ENCODE measurements at regions not wholly inside any gene's neighbourhood (a gene's known extent, or its start where the extent isn't known, plus 50 kb on each side); places are given as distances from the start of the nearest gene placed in this dataset.
"Not testable (repeated sequence)": the region's sequence is repeated elsewhere in the genome, so short reads cannot be mapped to it uniquely, and the experiment has no call there.

DNA sequence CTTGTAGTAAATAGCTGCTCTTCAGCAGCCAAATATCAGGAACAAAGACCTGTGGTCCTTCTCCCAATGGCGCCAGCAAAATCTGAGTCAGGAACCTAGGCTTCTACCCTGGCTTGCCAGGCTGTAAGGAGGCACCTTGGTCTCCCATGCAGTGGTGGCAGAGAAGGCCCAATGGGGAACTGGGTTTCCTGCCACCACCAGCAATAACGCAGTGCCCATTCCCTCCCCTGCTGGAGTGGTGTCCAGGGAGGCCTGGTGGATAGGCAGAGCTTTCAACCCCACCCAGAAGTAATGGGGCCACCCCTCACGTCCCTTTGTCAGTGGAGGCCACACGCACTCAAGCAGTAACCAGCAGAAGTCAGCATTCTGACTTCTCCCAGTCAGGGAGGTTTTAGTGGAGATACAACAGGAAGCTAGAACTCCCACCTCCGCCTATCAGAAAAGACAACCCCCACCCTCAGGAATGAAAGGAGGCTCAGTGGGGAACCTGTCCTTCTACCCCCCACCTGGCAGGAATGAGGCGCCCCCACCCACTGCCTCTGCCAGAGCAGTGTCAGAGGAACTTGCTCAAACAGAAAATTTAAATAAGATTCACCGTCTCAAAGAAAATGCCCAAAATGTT, 132.4 kb downstream of the COPS8 start:
- DNase-seq (ENCODE audit: low spot score) = no peak

- DNase-seq (ENCODE audit: low spot score) = no peak
Measured at GRCh38 chr2:237218756-237219155, 133.1 kb downstream of the COPS8 start.

- DNase-seq (ENCODE audit: low spot score) = no peak
Measured at GRCh38 chr2:237219826-237220225, 134.1 kb downstream of the COPS8 start.

DNA sequence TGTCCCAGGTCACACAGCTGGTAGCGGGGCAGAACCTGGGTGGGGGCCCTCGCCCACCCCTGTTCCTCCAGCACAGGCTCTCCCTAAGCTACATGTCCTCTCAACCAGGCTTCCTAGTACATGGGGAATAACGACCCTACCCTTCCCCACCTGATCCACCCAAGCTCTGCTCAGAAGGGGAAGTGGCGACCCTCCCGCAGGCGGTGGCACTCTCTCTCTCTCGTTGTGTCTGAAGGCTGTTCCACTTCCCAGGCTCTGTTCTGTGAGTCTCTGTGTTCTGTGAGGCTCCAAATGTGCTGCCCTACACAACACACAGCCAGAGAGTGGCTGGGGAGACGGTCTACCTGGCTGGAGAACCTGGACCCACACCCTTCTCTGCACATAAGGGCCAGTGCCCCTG, 135.8 kb downstream of the COPS8 start:
- DNase-seq (ENCODE audit: low spot score) = no peak

DNA sequence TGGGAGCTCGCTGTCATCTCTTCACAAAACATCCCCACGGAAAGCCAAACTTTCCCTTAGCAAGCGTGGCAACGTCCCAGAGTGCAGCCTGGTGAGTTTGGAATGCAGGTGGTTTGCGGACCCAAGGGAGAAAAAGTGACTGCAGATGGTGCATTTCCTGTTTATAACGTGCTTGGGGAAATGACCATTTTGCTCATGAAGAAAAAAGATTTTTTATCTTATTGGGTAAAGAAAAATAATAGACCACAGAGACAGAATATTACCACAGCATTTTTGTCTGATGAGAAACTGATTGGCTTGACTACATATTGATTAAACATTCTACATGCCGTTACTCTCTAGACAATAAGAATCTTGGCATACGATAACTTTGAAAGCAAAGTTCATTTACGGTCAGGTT, 136.5 kb downstream of the COPS8 start:
- no peak for DNase-seq (ENCODE audit: low spot score)

DNA sequence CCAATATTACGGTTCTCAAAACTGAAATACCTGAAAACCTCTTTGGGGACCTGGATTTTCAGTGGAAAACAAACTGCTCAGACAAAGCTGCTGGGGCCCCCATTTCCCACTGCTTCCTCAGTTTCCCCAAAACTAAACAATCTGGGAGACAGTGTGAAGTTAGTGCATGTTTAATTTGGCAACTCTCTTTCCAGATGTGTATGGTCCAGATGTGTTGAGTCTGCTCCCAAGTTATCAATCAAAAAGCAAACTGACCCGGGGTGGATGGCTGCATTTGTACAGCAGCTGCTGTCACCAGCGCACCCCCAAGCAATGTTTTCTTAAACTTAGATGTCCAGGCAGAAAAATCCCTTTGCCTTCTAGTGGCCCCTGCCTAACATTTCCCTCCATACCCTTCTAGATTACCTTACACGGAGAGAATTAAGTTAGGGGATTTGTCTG, 136.9 kb downstream of the COPS8 start:
- DNase-seq (ENCODE audit: low spot score) = no peak

DNA sequence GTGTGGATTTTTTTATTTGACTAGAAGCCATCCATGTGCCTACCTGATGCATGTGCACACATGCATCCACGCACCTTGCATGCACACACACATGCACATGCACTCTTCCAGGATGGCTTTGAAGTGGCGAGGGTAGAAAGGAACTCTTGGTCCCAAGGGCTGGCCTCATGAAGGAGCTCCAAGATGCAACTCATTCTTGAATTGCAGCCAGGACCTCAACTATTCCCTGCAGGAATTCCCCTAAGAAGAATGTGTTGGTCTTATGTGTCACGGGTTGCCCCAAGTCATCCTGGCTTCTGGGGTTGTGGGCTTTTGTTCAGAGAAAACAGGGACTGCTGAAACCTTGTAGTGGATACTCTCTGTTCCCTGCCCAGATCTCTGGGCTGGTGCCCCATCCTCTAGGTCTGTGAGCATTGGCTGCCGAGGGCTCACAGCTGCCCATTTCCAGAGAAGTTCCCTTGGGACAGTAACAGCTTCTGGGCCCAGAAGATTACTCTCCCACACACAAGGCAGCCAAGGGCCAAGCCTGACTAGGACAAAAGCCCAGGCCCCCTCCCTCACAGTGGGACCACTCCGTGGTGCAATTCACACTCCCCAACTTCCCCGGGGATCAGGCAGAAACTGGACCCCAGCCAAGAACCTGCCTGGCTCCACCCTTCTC, 137.6 kb downstream of the COPS8 start:
- DNase-seq (ENCODE audit: low spot score) = no peak

- no peak for DNase-seq (ENCODE audit: low spot score)
Measured at GRCh38 chr2:237227190-237227589, 141.5 kb downstream of the COPS8 start.

DNA sequence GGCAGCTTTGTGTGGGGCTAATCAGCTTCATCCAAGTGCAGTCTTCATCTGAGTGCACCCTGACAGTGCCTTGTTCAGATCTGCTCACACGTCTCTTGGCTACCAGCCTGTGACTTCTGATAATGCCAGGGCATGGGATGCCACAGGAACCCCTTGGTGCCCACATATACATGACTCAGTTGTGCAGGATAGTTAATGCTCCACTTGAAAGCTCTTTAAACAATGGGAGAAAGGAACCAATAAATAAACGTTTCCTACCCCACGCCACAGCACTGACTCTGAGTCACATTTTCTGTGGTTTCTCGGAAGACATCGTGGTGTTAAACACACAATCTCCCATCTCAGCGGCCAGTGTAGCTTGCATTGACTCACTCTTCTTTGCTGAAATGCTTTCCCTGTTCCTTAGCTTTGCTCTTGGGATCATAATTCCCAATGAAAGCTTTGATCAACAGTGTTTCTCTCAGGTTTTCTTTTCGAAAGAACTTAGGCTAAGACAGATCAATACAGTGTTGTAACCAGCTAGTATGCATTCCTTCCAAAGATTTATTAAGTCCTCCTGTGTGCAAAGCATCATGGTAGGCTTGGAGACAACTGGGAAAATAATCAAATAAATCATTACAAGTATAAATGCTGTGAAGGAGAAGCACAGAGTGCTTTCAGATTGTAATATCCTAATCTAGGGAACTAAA, 142.0 kb downstream of the COPS8 start:
- DNase-seq (ENCODE audit: low spot score) = no peak

GRCh38 chr2:237228281-237228625, 142.6 kb downstream of the COPS8 start:
- no peak for DNase-seq (ENCODE audit: low spot score)

GRCh38 chr2:237229905-237230304, 144.2 kb downstream of the COPS8 start:
- no peak for DNase-seq (ENCODE audit: low spot score)

DNA sequence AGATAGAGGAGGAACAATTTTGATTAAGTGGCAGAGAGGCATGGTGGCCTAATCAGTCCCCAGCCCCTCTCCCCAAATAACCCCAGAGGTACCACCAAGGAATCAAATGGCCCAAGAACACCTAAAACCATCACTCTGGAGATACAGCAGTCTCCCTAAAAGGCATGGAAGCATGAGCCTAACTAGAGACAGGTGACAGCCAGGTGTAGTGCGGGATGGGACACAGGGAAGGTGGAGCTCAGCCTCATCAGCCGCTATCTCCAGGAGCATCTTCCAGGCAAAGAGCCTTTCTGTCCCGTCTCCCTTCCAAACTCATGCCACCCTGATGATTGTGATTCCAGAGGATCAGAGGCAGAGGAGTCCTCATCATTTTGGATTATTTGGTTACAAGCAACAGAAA, 144.7 kb downstream of the COPS8 start:
- no peak for DNase-seq (ENCODE audit: low spot score)

DNA sequence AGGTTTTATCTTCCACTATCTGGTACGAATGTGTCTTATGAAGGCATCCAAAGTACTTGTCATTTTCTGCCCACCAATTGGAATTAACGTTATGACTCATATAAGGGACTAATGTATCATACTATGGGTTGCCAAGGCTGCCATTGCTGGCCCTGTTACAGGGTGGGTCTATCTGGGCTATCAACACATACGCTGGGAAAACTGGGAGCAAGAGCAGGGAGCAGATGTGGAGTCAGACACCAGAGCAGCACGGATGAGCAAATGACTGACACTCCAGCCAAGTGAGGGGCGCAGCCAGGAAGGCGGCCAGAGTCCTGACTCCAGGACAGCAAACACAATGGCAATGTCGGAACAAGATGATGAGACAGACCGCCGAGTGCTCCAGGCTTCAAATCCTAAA, 145.9 kb downstream of the COPS8 start:
- DNase-seq (ENCODE audit: low spot score) = no peak

- DNase-seq (ENCODE audit: low spot score) = no peak
Measured at GRCh38 chr2:237232166-237232565, 146.5 kb downstream of the COPS8 start.

GRCh38 chr2:237234268-237234667, 148.6 kb downstream of the COPS8 start:
- DNase-seq (ENCODE audit: low spot score) = no peak

DNA sequence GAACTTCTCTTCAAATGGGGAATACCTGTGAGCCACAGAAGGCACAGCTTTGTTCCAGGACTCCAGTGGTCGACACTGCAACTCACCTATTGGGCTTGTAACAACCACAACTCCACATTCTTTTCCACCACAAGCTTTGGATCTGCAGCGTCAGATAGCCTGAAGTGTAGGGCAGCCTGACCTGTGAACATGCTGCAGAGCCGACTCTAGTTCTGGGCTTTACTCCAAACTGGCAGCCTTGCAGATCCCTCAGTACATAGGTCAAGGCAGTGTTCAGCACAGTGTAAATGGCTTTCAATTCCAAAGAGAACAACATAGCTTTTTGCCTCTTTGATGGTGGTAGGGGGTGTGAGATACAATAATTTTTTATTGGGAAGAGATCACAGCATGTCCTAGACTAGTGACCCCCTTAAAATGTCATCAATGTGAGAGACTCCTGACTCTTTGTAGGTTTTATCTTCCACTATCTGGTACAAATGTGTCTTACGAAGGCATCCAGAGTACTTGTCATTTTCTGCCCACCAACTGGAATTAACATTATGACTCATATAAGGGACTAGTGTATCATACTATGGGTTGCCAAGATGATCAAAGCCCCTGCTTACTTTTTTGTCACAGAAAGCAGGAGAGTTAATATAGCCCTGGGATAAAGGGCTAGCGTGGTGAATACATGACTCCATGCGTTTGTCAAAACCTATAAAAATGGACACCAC, 149.8 kb downstream of the COPS8 start:
- no peak for DNase-seq (ENCODE audit: low spot score)

- DNase-seq (ENCODE audit: low spot score) = no peak
Measured at GRCh38 chr2:237236188-237236587, 150.5 kb downstream of the COPS8 start.

- no peak for DNase-seq (ENCODE audit: low spot score)
Measured at GRCh38 chr2:237238249-237238648, 152.6 kb downstream of the COPS8 start.

- DNase-seq (ENCODE audit: low spot score) = no peak
Measured at GRCh38 chr2:237240252-237240651, 154.6 kb downstream of the COPS8 start.

DNA sequence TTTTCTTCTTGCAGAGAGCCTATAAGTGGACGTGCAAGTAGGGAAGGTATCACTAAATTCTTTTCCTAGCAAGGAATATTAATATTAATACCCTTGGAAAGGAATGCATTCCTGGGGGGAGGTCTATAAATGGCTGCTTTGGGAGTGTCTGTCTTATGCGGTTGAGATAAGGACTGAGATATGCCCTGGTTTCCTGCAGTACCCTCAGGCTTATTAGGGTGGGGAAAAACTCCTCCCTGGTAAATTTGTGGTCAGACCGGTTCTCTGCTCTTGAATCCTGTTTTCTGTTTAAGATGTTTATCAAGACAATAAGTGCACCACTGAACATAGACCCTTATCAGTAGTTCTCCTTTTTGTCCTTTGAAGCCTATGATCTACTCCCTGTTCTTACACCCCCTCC, 155.2 kb downstream of the COPS8 start:
- not testable (repeated sequence) for DNase-seq (ENCODE audit: low spot score)

DNA sequence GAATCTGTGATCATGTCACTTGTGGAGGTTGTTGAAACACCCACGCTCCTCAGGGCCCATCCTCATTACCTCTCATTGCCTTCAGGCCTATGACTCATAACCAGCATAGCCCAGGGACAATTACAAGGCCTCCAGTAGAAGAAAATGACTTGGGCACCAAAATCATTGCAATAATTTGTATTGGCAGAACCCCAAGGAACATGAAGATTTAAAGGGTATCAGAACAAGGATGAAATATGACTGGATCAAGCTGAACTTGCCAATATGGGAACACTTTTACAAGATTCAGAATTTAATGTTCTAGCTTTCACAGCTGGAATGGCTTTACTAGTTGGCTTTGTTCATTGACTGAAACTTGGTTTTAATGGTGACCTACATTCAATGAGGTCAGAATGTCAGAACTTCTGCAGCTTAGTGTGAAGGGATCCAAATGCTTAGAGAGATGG, 156.4 kb downstream of the COPS8 start:
- DNase-seq (ENCODE audit: low spot score) = no peak

- DNase-seq (ENCODE audit: low spot score) = no peak
Measured at GRCh38 chr2:237243487-237243886, 157.8 kb downstream of the COPS8 start.

DNA sequence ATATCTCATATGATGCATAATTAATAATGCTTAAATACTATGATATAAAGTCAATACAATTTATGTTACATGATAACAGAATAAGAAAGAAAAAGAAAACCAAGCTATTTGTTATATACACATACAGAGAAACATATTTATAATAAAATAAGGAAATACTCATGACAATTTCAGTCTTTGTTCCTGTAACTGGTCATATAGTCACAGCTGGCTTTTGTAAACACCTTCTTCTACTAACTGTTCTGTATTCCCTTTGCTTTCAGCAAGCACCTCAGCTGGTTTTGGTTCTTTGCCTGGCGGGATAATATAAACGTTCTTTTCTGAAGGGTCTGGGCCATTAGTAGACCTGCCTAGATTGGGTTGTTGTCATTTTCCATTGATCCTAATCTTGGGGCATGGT, 158.5 kb downstream of the COPS8 start:
- DNase-seq (ENCODE audit: low spot score) = no peak

Measured in putamen (tissue), 1 donor.